MM.1S (cell line): ENCODE measurements at regions not wholly inside any gene's neighbourhood (a gene's known extent, or its start where the extent isn't known, plus 50 kb on each side); places are given as distances from the start of the nearest gene placed in this dataset.
"Not testable (repeated sequence)": the region's sequence is repeated elsewhere in the genome, so short reads cannot be mapped to it uniquely, and the experiment has no call there.

ENCODE experiments used
- DNase-seq: peaks from one replicate; pipeline ENCODE4 v3.0.0-alpha.2; 2015
- H2AFZ ChIP-seq: fragments of 300-600 bp; sonication (generic); 2 replicates; pipeline ENCODE4 v1.6.0; 2016; ENCODE audit warnings: antibody characterized with exemption, low read length
- H3F3A ChIP-seq: fragments of 300-600 bp; sonication (generic); 2 replicates; pipeline ENCODE4 v1.6.1; 2016; ENCODE audit warnings: mild to moderate bottlenecking, antibody characterized with exemption, low read length, moderate library complexity, mixed read lengths; ENCODE audit not compliant: insufficient read depth
- H3K27ac ChIP-seq: fragments of 300-600 bp; sonication (generic); 2 replicates; pipeline ENCODE4 v1.5.1; 2016; ENCODE audit warnings: mild to moderate bottlenecking, low read length
- H3K27me3 ChIP-seq: fragments of 300-600 bp; sonication (generic); replicated peaks from 2 replicates; pipeline ENCODE4 v1.6.0; 2016; ENCODE audit warnings: low read length; ENCODE audit not compliant: insufficient read depth
- H3K36me3 ChIP-seq: fragments of 300-600 bp; sonication (generic); replicated peaks from 2 replicates; pipeline ENCODE4 v1.6.1; 2016; ENCODE audit warnings: mild to moderate bottlenecking, low read length, mixed read lengths; ENCODE audit not compliant: insufficient read depth
- H3K4me1 ChIP-seq: fragments of 300-600 bp; sonication (generic); 2 replicates; pipeline ENCODE4 v1.6.1; 2016; ENCODE audit warnings: low read length, mixed read lengths
- H3K4me2 ChIP-seq: fragments of 300-600 bp; sonication (generic); 2 replicates; pipeline ENCODE4 v1.6.0; 2016; ENCODE audit warnings: low read depth, low read length
- H3K4me3 ChIP-seq: fragments of 300-600 bp; sonication (generic); 2 replicates; pipeline ENCODE4 v1.5.1; 2016; ENCODE audit warnings: low read length, mixed read lengths
- H3K79me2 ChIP-seq: fragments of 300-600 bp; sonication (generic); 2 replicates; pipeline ENCODE4 v1.6.1; 2016; ENCODE audit warnings: mixed run types, low read length, mixed read lengths
- H3K9ac ChIP-seq: fragments of 300-600 bp; sonication (generic); 2 replicates; pipeline ENCODE4 v1.6.1; 2016; ENCODE audit warnings: low read length, mixed read lengths
- H3K9me2 ChIP-seq: fragments of 300-600 bp; sonication (generic); replicated peaks from 2 replicates; pipeline ENCODE4 v1.6.1; 2016; ENCODE audit warnings: mild to moderate bottlenecking, low read length, mixed read lengths; ENCODE audit not compliant: insufficient read depth
- H3K9me3 ChIP-seq: fragments of 300-600 bp; sonication (generic); replicated peaks from 2 replicates; pipeline ENCODE4 v1.6.1; 2016; ENCODE audit warnings: mild to moderate bottlenecking, low read length, mixed read lengths; ENCODE audit not compliant: insufficient read depth
- H4K20me1 ChIP-seq: fragments of 300-600 bp; sonication (generic); 2 replicates; pipeline ENCODE4 v1.6.1; 2016; ENCODE audit warnings: mild to moderate bottlenecking, low read length, moderate library complexity, mixed read lengths; ENCODE audit not compliant: insufficient read depth
- CTCF ChIP-seq: fragments of 300-600 bp; sonication (generic); IDR thresholded peaks from 2 replicates; pipeline ENCODE4 v1.5.1; 2016; ENCODE audit warnings: antibody characterized with exemption, low read length, mixed read lengths
- EZH2 ChIP-seq: fragments of 300-600 bp; sonication (generic); optimal IDR thresholded peaks from 2 replicates; pipeline ENCODE3; 2017; ENCODE audit warnings: low read depth, mild to moderate bottlenecking, antibody characterized with exemption, low read length, mixed read lengths
- EZH2phosphoT487 ChIP-seq: fragments of 300-600 bp; sonication (generic); IDR thresholded peaks from 2 replicates; pipeline ENCODE4 v1.6.1; 2018; ENCODE audit warnings: antibody characterized with exemption, low read length

GRCh38 chr4:148542922-148543623 is 100.9 kb upstream of the NR3C2 start:
- Histone ChIP-seq H3K36me3 (no peaks in the 10 kb centered on the region), H3K4me1 (no peaks in the 10 kb centered on the region), H3K9me2 (no peaks in the 10 kb centered on the region), H3K4me3 (no peak overlapping the region), H3K79me2 (no peaks in the 10 kb centered on the region), H3K4me2 (no peak overlapping the region), H4K20me1 (no peaks in the 10 kb centered on the region), H3K9me3 (no peaks in the 10 kb centered on the region), H3K9ac (no peak overlapping the region), H3K27me3 (no peaks in the 10 kb centered on the region), H2AFZ (no peak overlapping the region), H3F3A (no peaks in the 10 kb centered on the region), H3K27ac (no peak overlapping the region)
- DNase-seq = no peak
- no peak for TF ChIP-seq EZH2
- TF ChIP-seq CTCF = no peak
- no peak for TF ChIP-seq EZH2phosphoT487

DNA sequence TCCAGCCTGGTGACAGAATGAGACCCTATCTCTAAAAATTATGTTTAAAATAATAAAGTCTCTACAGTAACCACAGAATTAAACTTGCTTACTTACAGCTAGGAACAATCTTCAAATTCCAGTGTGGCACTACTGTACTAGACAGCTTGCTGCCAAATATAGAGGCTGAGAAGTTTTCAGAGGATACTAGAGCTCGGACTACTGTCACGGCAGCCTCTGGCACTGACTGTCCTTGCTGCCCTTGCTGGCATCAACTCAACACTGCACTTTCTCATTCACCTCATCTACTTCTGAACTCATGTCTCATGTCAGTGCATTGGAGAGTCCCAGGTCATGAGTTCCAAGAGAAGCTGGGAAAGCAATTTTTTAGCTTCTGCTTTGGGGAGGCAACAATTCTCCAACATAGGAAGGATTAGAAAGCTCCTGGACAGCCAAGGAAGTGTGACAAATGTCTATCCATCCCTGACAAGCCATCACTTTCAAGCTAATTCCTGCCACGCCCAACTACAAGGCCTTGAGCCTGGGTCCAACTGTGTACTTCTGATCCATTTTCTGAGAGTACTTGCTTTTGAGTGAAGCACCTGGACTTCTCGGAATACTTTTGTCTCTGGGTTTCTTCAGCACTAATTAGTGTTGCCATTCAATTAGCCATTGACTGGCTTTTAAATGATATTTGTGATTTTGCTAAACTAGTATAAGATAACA is 98.6 kb upstream of the NR3C2 start:
- Histone ChIP-seq H3F3A (no peaks in the 10 kb centered on the region), H3K4me3 (no peak overlapping the region), H3K36me3 (no peaks in the 10 kb centered on the region), H2AFZ (no peak overlapping the region), H3K9me3 (no peaks in the 10 kb centered on the region), H3K27ac (no peak overlapping the region), H3K9ac (no peak overlapping the region), H3K4me1 (no peaks in the 10 kb centered on the region), H3K4me2 (no peak overlapping the region), H3K79me2 (no peaks in the 10 kb centered on the region), H3K27me3 (no peaks in the 10 kb centered on the region), H3K9me2 (no peaks in the 10 kb centered on the region), H4K20me1 (no peaks in the 10 kb centered on the region)
- DNase-seq = no peak
- TF ChIP-seq EZH2 (no peak), EZH2phosphoT487 (no peak), CTCF (no peak)

- H3K36me3 ChIP-seq = no peaks in the 10 kb centered on the region
- no peak overlapping the region for H3K27ac ChIP-seq
- no peaks in the 10 kb centered on the region for H3K27me3 ChIP-seq
- H3F3A ChIP-seq = no peaks in the 10 kb centered on the region
- H3K79me2 ChIP-seq = no peaks in the 10 kb centered on the region
- no peak for TF ChIP-seq EZH2phosphoT487
- TF ChIP-seq CTCF = no peak
- TF ChIP-seq EZH2 = no peak
- no peaks in the 10 kb centered on the region for H4K20me1 ChIP-seq
- no peak overlapping the region for H3K9ac ChIP-seq
- DNase-seq = no peak
- H3K9me3 ChIP-seq = no peaks in the 10 kb centered on the region
- H3K4me3 ChIP-seq = no peak overlapping the region
- no peak overlapping the region for H2AFZ ChIP-seq
- no peaks in the 10 kb centered on the region for H3K4me1 ChIP-seq
- H3K9me2 ChIP-seq = no peaks in the 10 kb centered on the region
- H3K4me2 ChIP-seq = no peak overlapping the region
These were observed 97.2 kb upstream of the NR3C2 start for GRCh38 chr4:148539387-148539786.

DNA sequence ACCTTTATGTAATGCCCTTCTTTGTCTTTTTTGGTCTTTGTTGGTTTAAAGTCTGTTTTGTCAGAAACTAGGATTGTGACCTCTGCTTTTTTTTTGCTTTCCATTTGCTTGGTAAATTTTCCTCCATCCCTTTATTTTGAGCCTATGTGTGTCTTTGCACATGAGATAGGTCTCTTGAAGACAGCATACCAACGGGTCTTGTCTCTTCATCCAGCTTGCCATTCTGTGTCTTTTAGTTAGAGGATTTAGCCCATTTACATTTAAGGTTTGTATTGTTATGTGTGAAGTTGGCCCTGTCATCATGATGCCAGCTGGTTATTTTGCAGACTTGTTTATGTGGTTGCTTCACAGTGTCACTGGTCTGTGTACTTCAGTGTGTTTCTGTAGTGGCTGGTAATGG is 91.6 kb upstream of the NR3C2 start:
- H4K20me1 ChIP-seq, H3K9ac ChIP-seq, H3K79me2 ChIP-seq, H3K27ac ChIP-seq, H3K9me2 ChIP-seq, H3K4me3 ChIP-seq, H3K9me3 ChIP-seq, H2AFZ ChIP-seq, H3F3A ChIP-seq, H3K4me2 ChIP-seq, H3K36me3 ChIP-seq, H3K4me1 ChIP-seq, H3K27me3 ChIP-seq, DNase-seq: not testable (repeated sequence)
